GM20000 (cell line): ENCODE measurements at regions not wholly inside any gene's neighbourhood (a gene's known extent, or its start where the extent isn't known, plus 50 kb on each side); places are given as distances from the start of the nearest gene placed in this dataset.

Experiments
- DNase-seq: peaks from one replicate; pipeline ENCODE4 v3.0.0; 2012; ENCODE audit warnings: low spot score
- CTCF ChIP-seq: IDR thresholded peaks from 2 replicates; pipeline ENCODE4 v1.5.1; 2012; ENCODE audit warnings: mild to moderate bottlenecking, control low read depth; ENCODE audit errors: extremely low read depth, missing control alignments

- DNase-seq, result no peak
- no peak for TF ChIP-seq CTCF
Measured at GRCh38 chr6:40108736-40109135, 174.5 kb upstream of the MOCS1 start.

DNA sequence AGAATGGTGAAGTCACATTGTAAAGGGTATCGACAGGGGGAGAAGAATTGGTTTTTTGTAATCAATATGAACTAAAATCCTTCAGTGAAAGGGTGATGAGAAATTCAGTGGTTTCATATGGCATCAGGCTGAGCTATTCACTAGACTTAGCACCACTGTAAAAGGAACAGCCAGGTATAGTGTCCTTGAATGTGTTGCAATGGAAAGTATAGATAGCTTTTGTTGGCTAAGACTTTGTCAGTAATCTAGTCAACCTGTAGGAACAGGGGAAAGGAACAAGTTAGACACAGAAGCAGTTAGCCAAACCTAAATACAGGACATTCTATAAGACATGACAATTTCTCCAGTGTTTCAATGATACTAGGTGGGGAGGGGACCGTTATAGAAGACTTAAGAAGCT, 172.6 kb upstream of the MOCS1 start:
- no peak for TF ChIP-seq CTCF
- DNase-seq, result no peak

DNA sequence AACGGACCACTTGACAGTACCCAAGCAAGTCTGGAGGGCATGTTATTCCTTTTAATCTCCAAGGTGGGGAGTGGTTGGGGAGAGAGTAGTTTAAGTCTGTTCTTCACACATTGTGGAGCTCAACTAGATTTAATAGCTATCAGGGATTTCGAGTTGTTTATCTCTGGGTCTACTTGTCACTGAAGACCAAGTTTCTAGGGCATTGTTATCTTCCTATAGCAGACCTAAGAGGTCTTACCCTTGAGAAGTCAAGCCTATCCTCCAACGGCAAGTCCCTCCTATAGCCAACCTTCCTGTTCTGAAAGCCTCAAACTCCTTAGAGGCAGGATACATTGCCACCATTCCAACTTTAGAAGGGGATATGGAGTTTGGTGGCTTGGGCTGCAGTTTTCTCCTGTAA, 164.5 kb upstream of the MOCS1 start:
- DNase-seq, result no peak
- TF ChIP-seq CTCF, result no peak

GRCh38 chr6:40097590-40097989, 163.3 kb upstream of the MOCS1 start:
- TF ChIP-seq CTCF, result no peak
- no peak for DNase-seq

- no peak for DNase-seq
- TF ChIP-seq CTCF, result no peak
Measured at GRCh38 chr6:40083141-40083920, 149.1 kb upstream of the MOCS1 start.

DNA sequence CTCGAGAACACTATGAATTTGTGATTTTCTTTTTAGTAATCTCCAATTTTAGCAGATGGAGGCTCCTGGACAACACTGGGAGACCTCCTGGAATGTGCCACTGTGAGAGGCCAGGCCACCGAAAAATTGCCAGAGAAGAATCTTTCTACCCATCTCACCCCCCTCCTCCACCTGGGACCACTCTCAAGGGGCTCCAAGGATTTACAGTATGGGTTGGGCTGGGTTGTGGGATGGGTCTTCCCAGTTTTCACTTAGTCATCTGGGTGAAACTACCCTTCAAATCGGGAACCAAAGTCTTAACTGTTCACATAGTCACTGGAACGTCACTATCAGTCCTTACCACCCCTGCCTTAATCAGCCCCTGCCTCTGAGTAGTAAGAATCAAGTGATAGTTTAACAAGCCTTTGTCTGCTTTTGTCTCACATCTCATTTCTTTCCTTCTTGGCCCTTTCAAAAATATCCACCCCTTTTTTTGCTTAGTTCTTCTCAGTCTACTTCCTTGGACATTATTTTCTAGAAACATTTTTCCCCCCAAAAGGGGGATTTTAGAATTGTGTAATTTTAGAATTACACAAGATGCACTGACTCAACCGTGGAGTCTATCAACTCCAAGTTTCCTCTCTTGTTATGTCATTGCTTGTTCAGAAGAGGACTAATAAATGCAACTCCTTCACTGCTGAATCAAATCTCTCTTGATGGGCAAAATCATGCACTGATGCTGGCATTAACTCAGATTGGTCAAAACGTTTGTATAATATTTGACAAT, 148.2 kb upstream of the MOCS1 start:
- DNase-seq, result no peak
- TF ChIP-seq CTCF, result no peak

DNA sequence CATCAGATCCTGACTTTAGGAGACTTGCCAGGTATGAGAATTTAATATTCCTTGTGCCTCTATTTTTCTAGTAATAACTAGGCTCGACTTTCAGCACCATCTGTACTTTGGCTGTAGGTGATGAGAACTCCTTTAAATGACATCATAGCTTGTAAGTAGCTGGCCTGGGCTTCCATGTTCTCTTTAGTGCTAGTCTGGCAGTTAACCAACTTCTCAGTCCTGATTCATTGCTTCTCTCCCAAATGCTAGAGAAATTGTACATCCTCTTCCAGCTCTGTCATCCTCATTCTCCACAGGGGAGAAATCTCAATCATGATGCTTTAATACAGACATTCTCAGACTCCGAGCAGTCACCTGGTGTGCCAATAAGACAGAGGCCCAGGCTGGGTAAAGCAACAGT, 143.5 kb upstream of the MOCS1 start:
- no peak for DNase-seq
- no peak for TF ChIP-seq CTCF
